Right lung (tissue), 2 donors: ENCODE measurements at regions not wholly inside any gene's neighbourhood (a gene's known extent, or its start where the extent isn't known, plus 50 kb on each side); places are given as distances from the start of the nearest gene placed in this dataset.
A peak's percentile ranks its signal among the peaks of the same experiment; 100 is the strongest.

Source experiments
- DNase-seq, 2 donors: peaks; one replicate each; pipeline ENCODE4 v3.0.0-alpha.2; 2013

DNA sequence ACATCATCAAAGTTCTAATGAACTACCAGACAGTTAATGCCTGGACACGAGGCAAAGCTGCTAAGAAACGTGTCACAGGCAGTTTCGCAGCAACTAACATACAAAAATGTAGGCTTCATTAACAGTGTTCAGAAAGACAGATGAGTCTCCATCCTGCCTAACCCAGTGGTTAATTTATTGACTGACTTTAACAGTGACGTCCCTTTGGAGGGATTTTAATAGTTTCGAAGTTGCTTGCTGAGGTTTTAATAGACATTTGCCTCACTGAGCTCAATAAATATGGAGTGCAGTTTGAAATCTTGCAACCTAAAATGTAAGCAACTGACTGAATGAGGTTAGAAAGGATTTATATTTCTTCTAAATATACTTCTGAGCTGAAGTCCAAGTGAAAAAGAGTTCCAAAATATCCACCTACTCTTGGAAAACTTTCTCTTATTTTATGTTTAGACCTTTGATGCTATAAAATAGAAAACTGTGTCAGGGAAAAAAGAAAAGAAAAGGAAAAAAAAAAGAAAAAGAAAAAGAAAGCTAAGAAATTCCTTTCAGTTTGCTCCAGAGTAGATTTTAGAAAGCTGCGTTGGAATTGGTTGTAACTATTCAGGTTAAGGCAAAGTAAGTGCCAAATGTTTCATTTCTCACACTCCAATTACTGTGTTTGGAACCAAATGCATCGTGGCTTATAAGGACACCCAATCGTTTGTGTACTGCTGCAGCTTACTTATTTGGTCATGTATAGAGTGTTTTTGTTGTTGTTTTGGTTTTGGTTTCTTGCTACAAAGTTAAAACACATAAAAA, 2016.6 kb downstream of the MAT2B start:
- DNase-seq: peak; percentile 12 to 17

DNA sequence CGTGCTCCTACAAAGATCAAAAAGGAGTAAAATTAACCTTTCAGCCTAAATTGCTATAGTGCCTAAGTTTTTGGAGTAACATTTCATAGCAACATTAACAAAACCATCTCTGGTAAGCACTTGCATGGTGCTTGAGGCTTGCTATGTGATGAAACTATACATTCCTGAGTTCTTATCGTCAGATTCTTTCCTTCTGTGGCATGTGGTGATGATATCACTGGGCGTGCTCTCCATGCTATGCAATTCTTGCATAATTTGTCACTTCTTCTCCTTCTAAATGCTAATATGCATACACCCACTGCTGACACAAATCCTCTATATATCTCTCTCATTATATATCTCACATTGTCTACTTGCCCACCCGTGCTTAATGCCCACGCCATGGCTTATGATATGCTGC, 2019.9 kb downstream of the MAT2B start:
- DNase-seq: no peak

DNA sequence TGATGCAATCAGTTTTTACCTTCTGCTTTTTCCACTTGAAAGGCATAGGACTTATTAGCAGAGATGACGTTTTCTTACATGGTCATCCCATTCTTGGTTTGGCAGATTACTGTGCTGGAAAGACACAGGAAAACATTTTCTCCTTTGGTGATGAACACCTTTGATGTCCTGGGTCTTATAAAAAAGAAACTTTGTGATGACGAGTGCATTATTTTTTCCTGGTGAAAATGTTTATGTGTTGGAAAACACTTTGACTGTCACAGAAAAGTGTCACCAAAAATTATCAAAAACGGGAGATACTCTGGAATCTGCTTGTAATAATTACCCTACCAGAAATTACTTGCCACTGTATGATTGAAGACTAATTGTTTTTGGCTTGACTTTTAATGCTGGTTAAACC, 2020.9 kb downstream of the MAT2B start:
- DNase-seq: no peak

DNA sequence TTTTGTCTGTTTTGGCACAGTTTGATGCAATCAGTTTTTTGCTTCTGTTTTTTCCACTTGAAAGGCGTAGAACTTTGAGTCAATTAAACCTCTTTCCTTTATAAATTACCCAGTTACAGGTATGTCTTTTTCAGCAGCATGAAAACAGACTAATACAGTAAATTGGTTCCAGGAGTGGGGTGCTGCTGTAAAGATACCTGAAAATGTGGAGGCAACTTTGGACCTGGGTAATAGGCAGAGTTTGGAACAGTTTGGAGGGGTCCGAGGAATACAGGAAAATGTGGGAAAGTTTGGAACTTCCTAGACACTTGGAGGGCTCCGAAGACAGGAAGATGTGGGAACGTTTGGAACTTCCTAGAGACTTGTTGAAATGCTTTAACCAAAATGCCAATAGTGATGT, 2022.2 kb downstream of the MAT2B start:
- no peak for DNase-seq

DNA sequence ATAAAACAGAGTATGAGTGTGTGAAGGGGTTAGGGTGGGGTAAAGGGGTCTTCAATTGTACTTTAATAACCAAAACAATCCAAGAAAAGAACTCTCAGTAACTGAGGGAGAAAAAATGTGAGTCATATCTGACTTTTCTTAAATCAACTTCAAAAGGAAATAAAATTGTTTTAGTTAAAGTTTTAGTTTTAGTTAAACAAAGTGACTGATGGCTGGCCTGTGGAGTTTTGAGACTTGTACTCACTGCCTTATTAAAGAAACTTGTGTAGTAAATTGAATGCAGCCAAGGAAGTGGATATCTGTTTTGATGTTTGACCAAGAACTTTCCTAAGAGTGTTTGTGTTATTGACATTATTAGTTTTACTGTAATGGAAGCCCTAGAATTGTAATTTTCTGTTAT, 2032.6 kb downstream of the MAT2B start:
- DNase-seq: no peak

DNA sequence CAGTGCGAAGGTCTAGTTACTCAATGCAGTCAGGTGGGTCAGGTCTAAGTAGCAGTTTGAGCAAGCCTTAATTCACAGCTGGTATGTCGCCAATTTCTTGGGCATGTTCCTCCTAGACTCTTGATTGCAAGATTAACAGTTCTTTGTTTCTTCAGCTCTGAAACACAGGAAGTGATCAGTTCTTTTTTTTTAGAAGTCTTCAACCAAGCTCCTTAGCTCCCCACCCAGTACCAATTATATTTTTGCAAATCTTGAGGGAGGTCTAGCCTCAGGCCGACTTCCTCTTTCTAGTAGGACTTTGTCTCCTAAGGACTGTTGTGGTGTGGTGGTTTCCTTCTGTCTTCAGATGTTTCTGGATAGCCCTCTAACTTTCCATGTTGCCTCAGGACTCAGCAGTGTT, 2054.2 kb downstream of the MAT2B start:
- DNase-seq: no peak

DNA sequence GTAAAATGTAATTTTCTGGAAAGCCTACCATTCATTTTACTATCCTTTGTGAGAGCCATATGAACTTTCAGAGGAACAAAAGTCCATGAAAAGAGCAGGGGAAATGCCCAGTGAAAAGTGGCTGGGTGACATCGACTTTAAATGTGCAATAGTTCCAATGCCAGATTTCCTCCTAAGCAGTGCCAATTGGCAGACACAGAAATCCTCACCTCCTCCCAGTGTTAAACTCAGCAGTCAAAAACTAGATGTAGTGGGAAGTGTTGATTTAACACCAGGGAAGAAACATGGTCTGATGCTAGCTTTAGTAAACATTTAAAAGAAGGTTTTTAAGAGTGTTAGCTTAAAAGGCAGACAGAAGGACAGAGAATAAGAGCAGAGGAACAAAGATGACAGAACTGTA, 2055.2 kb downstream of the MAT2B start:
- DNase-seq: no peak

DNA sequence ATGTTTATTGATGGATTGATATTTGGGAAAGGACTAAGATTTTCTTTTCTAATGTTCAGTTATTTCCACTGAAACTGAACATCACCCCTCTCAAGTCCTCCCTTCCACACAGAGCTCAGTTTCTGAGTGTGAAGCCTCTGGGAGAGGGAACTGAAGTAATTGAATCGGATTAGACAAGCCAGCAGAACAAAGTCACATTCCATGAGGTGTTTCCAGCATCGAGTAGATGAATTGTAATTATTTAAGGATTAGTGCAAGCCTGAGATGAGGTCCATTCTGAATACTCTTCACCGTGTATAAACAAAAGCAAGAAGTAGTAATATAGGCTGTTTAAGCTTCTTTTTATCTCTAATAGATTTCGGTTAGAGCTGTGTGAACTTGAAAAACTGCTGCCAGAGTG, 2060.5 kb downstream of the MAT2B start:
- DNase-seq: no peak

DNA sequence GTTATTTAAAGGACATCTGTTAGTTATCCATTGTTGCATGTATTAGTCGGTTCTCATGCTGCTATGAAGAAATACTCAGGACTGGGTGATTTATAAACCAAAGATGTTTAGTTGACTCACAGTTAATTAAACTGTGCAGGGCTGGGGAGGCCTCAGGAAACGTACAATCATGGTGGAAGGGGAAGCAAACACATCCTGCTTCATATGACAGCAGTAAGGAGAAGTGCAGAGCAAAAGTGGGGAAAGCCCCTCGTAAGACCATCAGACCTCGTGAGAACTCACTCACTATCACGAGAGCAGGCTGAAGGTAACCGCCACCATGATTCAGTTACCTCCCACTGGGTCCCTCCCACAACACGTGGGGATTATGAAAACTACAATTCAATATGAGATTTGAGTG, 2064.1 kb downstream of the MAT2B start:
- DNase-seq: no peak

DNA sequence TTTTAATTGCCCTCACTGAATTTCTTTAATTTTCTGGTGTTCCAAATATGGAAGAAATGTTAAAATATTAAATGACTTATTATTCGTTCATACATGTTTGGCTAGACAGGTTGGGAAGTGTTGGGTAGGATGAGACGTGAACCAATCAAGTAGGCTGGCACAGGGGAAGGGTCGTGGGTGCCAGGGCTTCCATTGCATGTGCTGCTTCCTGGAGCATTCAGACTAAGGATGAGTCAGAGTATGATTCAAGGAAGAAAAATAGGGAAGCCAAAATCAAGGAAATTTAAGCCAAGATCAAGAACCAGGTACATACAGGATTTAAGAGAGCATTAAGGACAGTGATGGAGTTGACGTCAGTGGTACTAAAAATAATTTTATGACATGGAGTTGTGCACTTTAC, 2068.0 kb downstream of the MAT2B start:
- DNase-seq: no peak

DNA sequence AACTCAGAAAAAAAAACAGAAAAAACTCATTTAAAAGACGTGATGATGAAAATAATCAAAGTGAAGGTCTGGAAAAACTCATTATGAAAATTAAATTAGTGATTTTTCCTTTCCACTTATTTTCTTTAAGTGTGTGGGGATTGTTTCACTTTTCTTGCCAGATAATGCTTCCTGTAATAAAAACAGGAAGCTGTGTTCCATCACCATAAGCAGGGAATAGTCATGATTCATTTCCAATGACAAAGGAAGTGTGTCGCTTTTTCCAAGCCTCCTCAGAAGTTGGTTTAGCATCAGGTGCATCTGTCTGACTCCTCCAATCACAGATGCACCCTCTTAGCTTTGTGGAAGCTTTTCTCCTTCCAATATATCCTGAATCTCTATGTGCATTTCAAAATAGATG, 2068.7 kb downstream of the MAT2B start:
- no peak for DNase-seq

DNA sequence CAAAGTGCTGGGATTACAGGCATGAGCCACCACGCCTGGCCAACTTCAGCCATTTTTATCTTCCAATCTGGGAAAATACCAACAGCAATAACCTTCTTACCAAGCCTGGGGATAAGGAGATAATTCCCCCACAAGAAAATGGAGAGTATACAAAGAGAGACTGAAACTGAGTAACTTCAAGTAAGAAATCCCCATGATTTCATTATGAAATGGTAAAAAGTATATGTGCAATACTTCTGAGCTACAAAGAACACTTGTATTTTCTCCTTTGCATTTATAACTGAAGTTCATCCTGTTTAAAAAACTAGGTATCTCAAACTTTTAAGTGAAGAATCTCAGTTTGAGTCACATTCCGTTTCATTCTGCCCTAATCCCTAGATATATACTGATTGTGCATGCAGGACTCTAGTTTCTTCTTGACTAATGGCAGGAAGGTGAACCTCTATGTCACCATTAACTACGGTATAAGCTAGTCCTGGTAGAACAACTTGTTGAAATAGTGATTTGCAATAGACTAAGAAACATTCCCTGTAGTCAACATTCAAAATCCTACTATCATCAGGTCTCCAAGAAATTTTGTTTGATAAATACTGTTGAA, 2071.4 kb downstream of the MAT2B start:
- DNase-seq: no peak

DNA sequence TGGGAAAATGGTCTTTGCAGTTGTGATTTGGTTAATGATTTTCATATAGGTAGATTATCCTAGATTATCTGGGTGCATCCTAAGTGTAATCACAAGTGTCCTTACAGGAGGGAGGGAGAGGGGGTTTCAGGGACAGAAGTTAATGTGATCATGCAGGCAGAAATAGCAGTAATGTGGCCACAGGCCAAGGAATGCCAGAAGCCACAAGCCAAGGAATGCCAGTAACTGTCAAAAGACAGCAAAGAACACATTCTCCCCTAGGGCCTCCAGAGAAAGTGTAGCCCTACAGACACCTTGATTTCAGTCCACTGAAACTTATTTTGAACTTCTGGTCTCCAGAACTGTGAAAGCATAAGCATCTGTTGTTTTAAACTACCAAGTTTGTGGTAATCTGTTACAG, 2074.5 kb downstream of the MAT2B start:
- no peak for DNase-seq

DNA sequence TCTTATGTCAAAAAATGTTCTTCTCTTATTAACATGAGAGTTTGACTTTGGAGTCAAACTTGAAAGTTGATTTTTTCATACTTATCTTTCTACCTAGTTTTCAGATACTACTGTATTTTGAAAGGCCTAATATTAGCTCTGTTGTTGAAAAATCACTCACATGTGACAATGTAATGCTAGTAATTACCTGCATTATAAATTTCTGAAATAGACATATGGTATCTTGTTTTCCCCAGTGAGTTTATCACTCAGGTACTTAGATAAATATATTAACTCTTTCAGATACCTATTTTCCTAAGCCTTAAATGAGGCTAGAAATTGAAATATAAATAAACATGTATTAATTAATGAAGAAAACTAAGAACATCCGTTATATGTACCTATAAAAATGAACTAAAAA, 2089.3 kb downstream of the MAT2B start:
- DNase-seq: no peak

DNA sequence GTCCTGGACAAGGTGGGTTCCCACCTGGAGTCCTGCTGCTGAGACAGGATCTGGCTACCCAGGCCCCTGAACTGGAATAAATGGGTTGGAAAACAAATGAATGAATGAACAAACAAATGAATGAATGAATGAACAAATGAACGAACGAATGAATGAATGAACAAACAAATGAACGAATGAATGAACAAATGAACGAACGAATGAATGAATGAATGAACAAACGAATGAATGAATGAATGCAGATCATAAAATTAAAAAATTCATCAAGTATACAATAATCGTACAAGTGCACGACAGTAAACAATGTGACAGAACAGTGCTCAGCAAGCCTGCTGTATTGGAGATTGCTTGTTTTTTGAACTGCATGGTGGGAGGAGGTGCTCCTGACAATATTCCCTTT, 2097.1 kb downstream of the MAT2B start:
- DNase-seq: no peak

DNA sequence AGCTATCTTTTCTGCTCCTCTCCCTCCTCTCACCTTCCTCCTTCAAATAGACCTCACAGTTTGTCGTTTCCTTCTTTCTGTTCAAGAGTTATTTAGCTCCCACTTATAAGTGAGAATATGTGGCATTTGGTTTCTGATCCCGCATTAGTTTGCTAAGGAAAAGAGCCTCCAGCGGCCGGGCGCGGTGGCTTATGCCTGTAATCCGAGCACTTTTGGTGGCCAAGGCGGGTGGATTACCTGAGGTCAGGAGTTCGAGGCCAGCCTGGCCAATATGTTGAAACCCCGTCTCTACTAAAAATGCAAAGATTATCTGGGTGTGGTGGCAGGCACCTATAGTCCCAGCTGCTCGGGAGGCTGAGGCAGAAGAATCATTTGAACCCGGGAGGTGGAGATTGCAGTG, 2101.6 kb downstream of the MAT2B start:
- no peak for DNase-seq

DNA sequence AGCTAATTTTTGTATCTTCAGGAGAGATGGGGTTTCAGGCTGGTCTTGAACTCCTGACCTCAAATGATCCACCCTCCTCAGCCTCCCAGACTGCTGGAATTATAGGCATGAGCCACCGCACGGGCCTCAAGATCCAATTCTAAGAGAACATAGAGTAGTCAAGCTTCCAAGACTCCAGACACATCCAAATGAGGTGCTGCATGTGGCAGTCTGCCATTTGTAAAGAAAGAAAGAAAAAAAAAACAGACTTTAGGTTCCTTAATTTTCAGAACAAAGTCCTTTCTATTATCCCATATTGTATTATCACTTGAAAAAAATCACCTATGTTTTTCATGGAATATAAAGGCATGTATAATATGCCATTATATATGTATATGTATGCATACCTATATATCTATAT, 2104.5 kb downstream of the MAT2B start:
- no peak for DNase-seq

DNA sequence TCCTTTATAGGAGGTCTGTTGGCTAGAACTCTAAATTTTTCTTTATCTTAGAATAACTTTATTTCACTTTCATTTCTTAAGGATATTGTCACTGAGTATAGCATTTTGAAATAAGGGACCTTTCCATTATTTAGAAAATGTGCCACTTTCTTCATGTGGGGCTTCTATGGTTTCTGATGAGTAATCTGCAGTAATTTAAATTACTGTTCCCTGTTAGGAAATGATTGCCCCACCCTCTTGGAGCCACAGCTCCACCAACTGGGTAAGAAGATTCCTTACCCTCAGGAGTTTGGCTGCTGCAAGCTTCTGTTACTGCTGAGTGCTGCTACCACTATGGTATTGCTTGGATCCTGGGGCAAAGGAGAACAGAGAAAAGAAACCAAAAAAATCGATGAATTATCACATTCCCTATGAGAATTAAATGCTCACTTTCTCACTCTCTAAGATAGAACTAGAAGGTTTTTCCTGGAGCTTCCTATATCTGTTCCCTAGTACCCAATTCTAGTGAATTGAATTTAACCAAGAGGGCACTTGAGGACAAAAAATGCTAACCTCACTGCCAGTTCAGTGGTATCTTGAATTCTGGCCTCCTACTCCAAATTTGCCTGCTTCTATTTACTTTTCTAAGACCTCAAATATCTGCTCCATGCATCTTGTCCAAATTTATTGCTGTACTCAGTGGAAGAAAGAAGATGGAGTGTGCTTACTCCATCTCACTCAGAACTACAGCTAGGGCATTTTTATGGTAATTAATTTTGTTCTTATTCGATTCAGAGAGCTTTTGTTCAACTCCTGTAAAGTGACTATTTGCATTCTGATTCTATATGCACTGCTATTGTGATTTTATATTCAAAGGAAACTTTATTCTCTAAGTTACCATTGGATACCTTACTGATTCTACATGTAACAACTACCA, 2111.3 kb downstream of the MAT2B start:
- DNase-seq: no peak

DNA sequence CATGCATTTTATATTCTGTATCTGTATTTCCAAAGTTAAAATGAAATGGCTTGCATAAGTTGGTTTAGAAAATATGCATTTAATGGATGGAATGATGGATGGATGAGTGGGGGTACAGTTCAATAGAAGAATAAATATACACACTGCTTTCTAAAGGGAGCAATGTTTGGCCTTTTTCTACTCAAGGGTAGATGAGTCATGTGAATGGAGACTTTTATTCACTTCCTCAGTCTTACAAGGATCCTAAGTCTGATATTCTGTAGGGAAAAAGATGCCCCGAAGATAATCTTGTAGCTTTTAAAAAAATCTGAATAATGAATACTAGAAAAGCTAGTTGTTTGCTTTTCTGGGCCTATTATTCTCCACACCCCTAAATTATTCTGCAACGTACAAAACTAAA, 2112.1 kb downstream of the MAT2B start:
- DNase-seq: no peak

DNA sequence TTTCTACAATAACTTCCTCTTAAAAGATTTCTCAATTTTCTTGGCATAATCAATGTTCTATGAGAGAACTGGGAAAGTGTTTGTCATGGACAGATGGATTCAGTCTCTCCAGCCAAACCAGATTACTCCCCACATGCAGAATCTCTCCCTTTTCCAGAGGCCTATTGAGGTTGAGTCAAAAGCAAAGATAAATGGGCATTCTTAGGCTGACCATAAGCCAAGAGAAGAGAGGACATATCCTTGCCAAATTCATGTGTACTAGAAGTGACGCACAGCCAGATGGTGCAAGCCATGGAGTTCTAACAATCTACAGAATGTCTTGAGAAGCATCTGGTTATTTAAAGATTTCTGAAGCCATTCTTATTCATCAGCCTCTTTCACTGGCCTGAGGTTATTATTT, 2115.0 kb downstream of the MAT2B start:
- DNase-seq: peak; percentile 25 to 44

DNA sequence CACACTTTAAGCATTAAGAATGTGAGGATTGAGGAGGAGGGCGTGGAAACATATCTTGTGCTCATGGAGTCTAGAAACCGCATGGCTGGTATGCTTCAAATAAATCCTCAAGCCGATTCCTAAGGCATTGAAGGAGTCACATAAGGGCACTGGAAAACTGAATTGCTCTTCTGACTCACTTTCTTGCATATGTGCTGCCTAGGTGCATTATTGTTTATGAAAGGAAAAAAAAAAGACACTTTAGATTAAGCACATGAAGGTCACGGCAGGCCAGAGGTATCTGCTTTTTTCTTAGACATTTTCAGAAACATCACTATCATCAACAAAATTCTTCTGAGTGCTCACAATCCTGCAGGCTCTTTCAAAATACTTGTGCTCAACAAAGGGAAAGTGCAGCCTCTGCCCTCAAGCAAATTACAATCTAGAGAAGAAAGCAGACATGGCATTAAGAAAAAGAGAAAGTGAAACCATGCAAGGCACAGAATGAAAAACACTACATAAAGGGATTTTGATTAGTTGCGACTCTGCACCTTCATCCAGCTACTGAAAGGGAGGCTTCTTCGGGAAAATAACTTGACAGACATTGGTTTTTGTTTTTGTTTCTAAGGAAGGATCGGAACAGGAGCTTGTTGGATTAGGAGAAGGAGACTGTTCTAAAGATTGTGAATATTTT, 2117.6 kb downstream of the MAT2B start:
- no peak for DNase-seq
